GM12865 (cell line): ENCODE measurements at regions not wholly inside any gene's neighbourhood (a gene's known extent, or its start where the extent isn't known, plus 50 kb on each side); places are given as distances from the start of the nearest gene placed in this dataset.
A peak's percentile ranks its signal among the peaks of the same experiment; 100 is the strongest.

Source experiments
- DNase-seq: peaks from one replicate; pipeline ENCODE4 v3.0.0; 2010; ENCODE audit warnings: low read depth
- H3K4me3 ChIP-seq: 2 replicates; pipeline ENCODE4 v1.5.1; 2011; ENCODE audit warnings: mild to moderate bottlenecking, low read depth, low read length, control low read depth
- TF ChIP-seq, protein P1 (sequence below): IDR thresholded peaks from 2 replicates; pipeline ENCODE4 v1.5.1; 2011; ENCODE audit warnings: low read length, control low read depth, low read depth, inconsistent platforms; ENCODE audit not compliant: insufficient read depth; ENCODE audit errors: missing control alignments

DNA sequence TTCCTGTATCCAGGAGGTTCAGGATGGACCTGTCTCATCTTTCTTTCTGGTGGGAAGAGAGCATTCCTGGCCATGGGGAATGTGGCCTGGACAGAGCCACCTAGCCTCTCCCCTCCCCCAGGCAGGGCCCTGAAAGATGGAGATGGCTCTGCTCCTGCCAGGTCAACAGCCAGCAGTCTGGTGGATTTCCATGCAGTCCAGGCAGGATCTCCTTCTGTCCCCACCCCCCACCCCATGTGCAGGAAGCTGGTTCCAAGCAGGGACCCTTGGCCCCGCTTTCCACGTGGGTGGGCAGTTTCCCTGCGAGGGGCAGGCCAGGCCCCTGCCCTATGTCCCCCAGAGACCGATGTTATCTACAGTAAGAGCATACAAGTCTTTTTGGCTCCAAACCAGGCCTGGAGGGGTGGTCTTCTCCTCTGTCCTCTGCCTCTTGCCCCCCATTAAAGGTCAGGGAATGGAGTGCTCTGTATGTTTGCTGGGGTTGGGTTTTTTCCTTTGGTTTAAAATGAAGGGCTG is 240.5 kb downstream of the SEC14L1 start:
- TF ChIP-seq, protein P1, sequence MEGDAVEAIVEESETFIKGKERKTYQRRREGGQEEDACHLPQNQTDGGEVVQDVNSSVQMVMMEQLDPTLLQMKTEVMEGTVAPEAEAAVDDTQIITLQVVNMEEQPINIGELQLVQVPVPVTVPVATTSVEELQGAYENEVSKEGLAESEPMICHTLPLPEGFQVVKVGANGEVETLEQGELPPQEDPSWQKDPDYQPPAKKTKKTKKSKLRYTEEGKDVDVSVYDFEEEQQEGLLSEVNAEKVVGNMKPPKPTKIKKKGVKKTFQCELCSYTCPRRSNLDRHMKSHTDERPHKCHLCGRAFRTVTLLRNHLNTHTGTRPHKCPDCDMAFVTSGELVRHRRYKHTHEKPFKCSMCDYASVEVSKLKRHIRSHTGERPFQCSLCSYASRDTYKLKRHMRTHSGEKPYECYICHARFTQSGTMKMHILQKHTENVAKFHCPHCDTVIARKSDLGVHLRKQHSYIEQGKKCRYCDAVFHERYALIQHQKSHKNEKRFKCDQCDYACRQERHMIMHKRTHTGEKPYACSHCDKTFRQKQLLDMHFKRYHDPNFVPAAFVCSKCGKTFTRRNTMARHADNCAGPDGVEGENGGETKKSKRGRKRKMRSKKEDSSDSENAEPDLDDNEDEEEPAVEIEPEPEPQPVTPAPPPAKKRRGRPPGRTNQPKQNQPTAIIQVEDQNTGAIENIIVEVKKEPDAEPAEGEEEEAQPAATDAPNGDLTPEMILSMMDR: no peak
- DNase-seq: no peak
- no peak overlapping the region for H3K4me3 ChIP-seq

DNA sequence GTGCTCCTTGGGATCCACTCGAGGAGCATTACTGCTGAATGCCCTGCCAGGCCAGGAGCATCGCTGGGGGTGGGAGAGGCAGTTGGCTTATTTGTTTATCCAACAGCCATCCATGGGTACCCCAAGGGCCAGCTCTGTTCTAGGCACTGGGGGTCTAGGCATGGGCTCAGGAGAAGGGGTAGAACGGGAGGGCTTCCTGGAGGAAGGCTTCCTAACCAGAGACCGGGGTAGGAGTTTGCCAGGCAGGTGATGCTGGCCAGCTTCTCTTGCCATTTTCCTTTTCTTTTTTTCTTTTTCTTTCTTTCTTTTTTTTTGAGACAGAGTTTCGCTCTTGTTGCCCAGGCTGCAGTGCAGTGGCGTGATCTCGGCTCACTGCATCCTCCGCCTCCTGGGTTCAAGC is 241.0 kb downstream of the SEC14L1 start:
- no peak for DNase-seq
- H3K4me3 ChIP-seq: no peak overlapping the region
- TF ChIP-seq, protein P1: no peak

DNA sequence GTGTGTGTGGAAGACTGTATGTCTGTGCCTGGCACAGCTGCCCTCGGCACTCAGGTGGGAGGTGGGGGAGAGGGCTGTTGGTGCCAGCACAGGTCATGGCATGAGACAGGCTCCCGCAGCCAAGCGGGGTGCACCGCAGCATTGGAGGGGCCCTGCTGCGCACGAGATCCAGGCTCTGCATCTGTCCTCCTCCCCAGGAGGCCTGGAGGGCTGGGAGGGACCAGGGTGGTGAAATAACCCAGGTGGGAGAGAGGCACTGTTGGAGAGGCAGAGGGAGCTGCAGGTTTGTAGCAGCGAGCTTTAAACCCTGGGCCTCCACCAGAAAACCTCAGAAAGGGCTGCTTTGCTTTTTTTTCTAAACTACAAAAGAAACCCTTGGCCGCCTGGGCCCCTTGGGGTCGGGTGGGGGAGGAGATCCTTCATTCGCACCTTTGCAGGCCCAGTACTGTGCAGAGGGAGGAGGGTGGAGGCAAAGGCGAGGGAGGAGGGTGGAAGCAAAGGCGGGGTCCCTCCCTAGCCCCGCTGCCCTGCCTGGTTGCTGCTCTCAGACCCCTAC is 241.7 kb downstream of the SEC14L1 start:
- TF ChIP-seq, protein P1: no peak
- no peak overlapping the region for H3K4me3 ChIP-seq
- DNase-seq: peak; percentile 28

DNA sequence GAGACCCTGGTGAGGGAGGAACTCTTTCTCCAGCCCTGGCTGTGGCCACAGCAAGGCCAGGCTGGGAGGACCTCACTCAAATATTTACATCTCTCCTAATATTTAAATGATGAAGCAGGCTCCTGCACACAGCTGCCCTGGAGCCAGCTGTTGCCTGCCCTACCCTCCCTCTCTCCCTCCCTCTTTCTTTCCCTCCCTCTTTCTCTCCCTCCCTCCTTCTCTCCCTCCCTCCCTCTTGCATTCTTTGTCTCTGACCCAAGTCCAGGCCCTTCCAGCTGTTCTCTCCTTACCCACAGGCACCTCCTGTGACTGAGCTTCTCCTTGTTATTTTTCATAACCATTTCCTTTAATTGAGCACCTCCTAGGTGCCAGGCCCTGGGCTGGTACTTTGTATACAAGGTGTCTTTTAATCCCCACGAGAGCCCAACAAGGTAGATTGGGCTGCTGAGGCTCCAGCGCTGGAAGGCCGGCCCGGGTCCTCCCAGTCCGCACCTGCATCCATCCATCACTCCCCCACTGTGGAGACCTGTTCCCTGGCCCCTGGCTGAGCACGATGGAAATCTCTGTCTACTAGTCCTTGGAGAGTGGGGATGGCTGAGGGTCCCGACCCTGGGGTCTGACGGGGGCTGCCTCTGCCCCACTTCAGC is 242.3 kb downstream of the SEC14L1 start:
- DNase-seq: no peak
- no peak overlapping the region for H3K4me3 ChIP-seq
- TF ChIP-seq, protein P1: no peak

DNA sequence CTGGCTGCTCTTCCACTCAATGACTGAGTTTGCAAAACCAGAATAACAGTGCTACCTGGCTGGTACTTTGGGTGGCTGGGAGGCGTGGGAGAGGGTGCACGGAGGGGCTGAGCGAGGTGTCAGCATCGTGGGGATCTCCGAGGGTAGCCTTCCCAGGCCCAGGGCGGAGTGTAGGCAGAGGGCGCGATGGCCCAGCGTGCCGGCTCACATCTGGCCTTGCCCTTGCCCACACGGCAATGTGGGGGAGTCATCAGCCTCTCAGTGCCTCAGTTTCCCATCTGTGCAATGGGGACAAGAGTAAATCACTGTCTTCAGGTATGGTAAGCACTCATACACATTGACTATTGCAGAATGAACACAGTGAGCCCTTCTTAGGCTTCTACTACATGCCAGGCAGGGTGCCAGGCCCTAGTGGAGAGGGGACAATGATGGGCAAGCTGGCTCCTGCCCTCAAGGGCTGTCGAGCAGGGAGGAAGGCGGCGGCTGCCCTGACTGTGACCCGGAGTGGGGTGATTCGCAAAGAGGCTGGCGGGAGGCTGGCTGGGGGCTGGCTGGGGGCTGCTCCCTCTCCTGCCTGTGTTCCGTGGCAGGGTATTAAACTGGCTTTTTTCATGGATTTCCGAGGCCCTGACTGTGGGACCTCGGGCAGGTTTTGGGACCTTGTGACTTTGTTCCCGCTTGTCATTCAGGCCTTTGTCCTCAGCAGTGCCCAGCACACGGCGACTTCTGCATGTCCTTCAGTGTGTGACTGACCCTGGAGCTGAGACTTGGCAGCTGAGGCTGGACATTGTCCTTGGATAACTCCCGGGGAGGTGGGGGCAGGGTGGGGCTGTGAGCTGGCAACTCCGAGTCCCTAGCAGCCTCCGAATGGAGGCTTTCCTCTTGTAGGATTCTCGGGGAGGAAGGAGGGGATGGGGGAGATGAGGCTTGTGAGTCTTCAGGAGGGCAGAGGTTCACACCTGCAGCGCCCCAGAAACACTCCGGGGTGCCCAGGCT is 243.1 kb downstream of the SEC14L1 start:
- TF ChIP-seq, protein P1: no peak
- no peak overlapping the region for H3K4me3 ChIP-seq
- DNase-seq: no peak

DNA sequence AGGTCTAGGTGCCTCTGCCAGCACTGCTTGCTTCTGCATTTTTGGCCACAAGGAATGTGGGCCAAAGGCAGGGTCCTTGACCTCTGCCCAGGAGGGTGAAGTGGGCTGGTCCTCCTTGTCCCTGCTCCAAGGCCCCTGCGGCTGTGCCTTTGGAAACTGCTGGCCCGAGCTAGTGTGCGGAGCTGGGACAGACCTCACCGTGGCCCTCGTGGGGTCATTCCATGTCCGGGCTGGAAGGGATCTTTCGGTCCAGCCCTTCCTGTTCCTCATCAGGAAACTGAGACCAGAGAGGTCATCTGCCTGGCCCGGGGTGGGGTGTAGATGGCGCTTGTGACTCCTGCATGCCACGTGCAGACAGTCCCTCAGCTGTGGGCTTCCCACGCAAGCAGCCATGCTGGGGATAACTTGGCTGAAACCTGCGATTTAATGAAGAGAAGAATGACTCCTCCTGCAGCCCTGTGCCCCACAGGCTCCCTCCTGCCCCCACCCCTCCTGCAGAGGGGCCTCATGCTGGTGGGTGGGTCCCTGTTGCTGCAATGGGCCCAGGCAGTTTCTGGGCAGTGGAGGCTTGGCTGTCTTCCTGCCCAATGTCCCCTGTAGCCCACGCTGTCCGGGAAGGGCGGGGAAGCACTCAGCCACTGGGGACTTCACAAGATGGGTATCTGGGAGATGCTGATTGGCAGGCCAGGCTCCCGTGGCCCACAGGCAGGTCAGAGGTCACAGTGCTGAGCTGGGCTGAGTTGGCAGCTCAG is 245.2 kb downstream of the SEC14L1 start:
- TF ChIP-seq, protein P1: no peak
- H3K4me3 ChIP-seq: no peak overlapping the region
- DNase-seq: no peak
